ENCODE measurements at regions not wholly inside any gene's neighbourhood (a gene's known extent, or its start where the extent isn't known, plus 50 kb on each side); places are given as distances from the start of the nearest gene placed in this dataset.

DNA sequence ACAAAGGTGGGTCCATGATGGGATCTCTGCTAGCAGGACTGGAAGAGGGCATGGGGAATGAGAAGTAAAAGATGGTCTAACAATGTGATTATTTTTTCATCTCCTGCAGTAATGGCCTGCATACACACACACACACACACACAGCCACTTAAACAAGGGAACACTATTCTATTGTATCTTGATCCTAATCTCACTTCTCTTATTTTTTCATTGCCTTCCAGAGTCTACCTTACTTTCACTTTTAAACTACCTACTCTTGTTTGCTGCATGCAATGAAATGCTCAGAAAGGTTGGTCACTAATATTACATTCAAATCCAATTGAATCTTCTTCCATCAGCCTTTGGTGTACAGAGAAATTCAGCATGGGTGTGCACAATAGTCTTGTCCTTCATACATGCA is 853.8 kb downstream of the IGSF11 start:
- no peak for DNase-seq (ENCODE audit: low read depth)
- no peak for TF ChIP-seq CTCF (conservative IDR thresholded peaks at IDR 0.05; ENCODE audit: low read depth, low read length)
- H3K4me3 ChIP-seq (ENCODE audit: low read depth, low read length), result no peak overlapping the region

- DNase-seq (ENCODE audit: low read depth), result no peak
- TF ChIP-seq CTCF (conservative IDR thresholded peaks at IDR 0.05; ENCODE audit: low read depth, low read length), result no peak
- no peak overlapping the region for H3K4me3 ChIP-seq (ENCODE audit: low read depth, low read length)
Observed at GRCh38 chr3:118181274-118181673, 853.4 kb downstream of the IGSF11 start.

DNA sequence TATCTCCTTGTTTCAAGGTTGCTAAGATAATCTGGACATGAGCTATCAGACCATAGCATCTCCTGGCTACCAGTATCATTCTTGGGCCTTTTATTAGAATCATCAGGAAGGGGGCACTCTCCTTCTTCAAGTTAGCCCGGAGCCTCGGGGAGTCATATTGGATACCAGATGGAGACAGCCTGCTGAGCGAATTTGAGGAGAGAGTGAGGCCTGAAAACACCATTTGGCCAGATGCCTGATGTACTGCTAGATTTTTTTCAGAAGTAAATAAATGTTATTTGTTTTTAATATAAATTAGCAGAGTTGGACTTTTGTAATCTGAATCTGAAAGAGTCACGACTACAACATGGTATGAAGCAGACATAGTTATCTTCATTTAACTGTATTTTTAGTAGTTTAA is 848.6 kb downstream of the IGSF11 start:
- no peak overlapping the region for H3K4me3 ChIP-seq (ENCODE audit: low read depth, low read length)
- TF ChIP-seq CTCF (conservative IDR thresholded peaks at IDR 0.05; ENCODE audit: low read depth, low read length), result no peak
- DNase-seq (ENCODE audit: low read depth), result no peak

GRCh38 chr3:118187221-118187620 is 847.4 kb downstream of the IGSF11 start:
- no peak for DNase-seq (ENCODE audit: low read depth)
- no peak overlapping the region for H3K4me3 ChIP-seq (ENCODE audit: low read depth, low read length)
- no peak for TF ChIP-seq CTCF (conservative IDR thresholded peaks at IDR 0.05; ENCODE audit: low read depth, low read length)

DNA sequence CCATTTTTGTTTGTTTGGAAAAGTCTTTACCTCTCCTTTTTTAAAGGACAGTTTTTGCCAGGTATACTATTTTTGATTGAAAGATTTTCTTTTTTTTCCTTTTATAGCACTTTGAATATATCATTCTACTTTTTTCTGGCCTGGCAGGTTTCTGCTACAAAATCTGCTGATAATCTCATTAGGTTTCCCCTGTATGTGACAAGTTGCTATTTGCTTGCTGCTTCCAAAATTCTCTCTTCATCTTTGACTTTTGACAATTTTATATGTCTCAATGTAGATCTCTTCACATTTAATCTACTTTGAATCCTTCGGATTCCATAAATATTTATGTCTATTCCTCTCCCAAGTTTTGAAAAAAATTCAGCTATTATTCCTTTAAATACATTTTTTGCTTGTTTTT is 838.5 kb downstream of the IGSF11 start:
- DNase-seq (ENCODE audit: low read depth), result no peak
- TF ChIP-seq CTCF (conservative IDR thresholded peaks at IDR 0.05; ENCODE audit: low read depth, low read length), result no peak
- no peak overlapping the region for H3K4me3 ChIP-seq (ENCODE audit: low read depth, low read length)

DNA sequence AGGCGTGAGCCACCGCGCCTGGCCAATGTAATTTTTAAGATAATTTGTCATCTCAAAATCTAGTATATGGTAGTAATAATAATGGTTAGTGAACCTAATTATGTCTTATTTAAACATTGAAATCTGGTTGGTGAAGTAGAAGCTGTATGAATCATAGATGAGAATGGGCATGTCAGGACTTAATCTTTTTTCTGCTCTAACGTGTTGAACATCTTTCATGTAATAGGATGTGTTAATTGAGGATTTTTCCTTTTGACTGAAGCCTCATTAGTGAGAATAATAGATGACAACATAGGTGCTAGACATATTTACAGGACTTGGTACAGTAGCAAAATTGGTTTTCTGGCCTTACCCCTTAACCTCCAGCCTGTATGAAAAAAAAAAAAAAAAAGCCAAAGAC is 835.6 kb downstream of the IGSF11 start:
- no peak for DNase-seq (ENCODE audit: low read depth)
- no peak for TF ChIP-seq CTCF (conservative IDR thresholded peaks at IDR 0.05; ENCODE audit: low read depth, low read length)
- no peak overlapping the region for H3K4me3 ChIP-seq (ENCODE audit: low read depth, low read length)

- no peak overlapping the region for H3K4me3 ChIP-seq (ENCODE audit: low read depth, low read length)
- DNase-seq (ENCODE audit: low read depth), result no peak
- TF ChIP-seq CTCF (conservative IDR thresholded peaks at IDR 0.05; ENCODE audit: low read depth, low read length), result no peak
Observed at GRCh38 chr3:118204052-118204656, 830.5 kb downstream of the IGSF11 start.

Measured in epithelial cell of proximal tubule (primary cell).